HG02970 (cell line): ENCODE measurements at regions not wholly inside any gene's neighbourhood (a gene's known extent, or its start where the extent isn't known, plus 50 kb on each side); places are given as distances from the start of the nearest gene placed in this dataset.
"Not testable (repeated sequence)": the region's sequence is repeated elsewhere in the genome, so short reads cannot be mapped to it uniquely, and the experiment has no call there.

Source experiments
- ATAC-seq: cut with Tn5 transposase; IDR thresholded peaks from one replicate; pipeline ENCODE4 v1.9.1; 2021; ENCODE audit warnings: mild to moderate bottlenecking, moderate library complexity, moderate number of reproducible peaks; ENCODE audit not compliant: unreplicated experiment, low FRiP score

DNA sequence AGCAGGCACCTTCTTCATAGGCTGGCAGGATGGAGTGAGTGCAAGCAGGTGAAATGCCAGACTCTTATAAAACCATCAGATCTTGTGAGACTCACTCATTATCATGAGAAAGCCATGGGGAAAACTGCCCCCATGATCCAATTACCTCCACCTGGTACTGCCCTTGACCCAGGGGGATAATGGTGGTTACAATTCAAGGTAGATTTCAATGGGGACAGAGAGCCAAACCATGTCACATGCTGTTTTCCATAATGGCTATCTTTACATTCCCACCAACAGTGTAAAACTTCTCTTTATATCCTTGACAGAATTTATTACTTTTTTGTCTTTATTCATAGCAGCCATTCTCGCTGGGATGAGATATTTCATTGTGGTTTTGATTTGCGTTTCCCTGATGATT lies 663.0 kb upstream of the AGA start:
- no peak for ATAC-seq

DNA sequence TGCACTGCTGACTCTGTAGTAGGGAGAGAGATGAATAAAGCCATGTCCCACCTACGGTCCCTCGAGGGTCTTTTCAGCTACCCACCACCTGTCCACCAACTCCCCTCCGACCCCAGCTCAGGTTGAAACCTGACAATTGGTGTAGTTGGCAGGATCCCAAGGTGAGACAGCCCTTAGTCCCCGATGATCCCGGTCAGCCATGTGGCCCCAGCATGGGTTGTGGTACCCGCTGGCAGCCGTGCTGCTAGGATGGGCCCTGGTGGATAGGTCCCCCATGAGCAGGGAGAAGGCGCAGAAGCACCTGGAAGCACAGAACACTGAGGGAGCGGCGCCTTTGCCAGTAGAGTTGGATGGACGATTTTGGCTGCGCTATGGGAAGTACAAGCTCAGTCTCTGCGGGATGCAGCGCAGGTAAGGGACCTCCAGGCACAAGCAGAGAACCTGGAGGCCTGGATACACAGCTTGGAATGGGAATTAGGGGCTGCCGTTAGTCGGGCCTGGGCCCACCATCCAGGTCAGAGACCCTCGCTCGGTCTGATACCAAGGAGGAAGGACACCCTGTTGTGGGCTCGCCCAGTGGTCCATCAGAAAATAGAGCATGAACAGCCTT lies 694.6 kb upstream of the AGA start:
- ATAC-seq: no peak

DNA sequence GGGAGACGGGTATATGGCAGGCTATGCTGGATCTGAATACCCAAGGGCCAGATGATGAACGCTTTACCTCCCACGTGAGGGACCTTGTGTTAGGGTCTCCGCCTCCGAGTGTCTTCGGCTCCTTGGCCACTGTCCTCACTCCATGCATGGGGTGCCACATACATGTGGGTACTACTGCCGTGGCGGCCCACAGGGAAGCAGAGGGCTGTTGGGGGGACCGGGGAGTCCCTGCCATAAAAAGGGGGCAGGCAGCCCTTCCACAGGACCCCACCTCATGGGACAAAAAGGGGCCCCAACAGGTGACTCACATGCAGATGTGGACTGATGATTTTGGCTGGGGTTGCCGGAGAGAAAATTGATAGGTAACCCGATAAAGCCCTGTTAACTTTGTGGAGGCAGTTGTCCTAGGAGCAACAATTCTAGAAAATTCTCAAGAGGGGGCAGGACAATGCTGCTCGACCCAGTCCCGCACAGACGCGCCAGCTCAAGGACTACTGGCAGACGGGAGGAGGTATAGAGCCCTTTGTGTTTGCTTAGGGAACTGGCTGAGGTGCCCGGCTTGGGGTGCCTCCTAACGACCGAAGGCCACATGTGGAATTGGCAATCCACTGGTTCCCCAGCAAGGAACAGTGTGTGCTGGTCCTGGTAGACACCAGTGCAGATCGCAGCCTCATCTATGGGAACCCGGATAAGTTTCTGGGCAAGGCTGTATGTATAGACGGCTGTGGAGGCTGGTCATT lies 695.7 kb upstream of the AGA start:
- no peak for ATAC-seq

DNA sequence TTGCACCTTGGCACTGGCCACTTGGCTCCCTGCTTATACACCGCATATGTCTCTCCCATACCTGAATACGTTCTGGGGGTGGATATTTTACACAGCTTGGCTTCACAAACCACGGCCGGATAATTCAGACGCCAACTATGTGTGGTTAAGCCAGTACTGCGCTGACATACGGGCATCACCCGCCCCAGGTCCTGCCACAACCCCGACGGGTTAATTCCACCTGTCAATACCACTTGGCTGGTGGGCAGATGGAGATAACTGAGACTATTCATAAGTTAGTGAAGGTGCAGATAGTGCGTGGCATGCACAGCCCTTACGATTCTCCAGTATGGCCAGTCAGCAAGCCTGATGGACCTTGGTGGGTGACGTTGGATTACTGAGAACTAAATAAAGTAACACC lies 696.3 kb upstream of the AGA start:
- ATAC-seq: no peak

DNA sequence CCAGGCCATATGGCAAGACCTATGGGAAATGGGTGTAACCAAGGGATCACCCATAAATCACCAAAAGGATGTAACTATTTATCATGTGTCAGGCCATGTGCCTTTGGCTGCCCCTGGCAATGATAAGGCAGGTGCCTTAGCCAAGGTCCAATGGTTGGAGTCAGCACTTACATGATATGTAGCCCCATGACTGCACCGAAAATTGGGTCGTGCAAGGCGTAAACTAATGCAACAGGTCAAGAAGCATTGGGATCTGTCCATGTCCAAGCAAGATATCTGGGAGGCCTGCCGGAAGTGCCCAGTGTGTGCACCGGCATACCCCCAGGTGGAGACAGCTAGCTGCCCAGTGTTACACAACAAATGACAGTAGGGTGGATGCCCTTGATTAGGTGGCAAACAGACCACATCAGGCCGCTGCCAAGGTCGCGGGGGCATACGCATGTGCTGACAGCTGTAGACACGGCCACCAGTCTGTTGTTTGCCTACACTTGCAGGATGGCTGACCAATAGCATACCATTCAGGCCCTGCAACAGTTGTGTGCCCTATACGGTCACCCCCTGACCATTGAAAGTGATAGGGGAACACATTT lies 698.2 kb upstream of the AGA start:
- ATAC-seq: no peak

DNA sequence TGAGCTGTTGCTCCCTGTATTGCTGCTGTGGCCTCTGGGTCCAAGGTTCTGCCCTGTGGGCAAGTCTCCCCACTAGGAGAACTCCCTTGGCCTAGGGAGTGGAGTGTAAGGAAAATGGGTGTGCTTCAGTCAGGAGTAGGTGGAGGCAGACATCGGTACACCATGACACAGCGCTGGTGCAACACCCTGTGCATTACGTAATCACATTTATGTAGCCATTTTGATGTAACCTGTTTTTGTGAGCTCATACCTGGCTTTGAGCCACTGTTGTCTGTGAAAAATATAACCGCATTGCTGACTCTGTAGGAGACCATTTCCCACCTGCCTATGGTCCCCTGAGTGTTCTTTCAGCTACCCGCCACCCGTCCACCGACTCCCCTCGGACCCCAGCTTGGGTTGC lies 700.5 kb upstream of the AGA start:
- no peak for ATAC-seq

DNA sequence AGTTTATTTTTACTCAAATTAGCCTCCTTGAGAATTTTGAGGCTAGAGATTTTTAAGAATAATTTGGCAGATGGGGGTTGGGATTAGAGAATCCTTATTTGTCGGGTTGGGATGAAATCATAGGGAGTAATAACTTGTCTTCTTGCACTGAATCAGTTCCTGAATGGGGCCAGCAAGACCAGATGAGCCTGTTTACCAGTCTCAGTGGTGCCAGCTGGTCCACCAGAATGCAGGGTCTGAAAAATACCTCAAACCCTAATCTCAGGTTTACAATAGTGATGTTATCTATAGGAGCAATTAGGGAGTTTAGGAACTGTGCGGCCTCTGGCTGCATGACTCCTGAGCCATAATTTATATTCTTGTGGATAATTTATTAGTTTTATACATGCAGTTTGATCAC lies 705.9 kb upstream of the AGA start:
- ATAC-seq: no peak

DNA sequence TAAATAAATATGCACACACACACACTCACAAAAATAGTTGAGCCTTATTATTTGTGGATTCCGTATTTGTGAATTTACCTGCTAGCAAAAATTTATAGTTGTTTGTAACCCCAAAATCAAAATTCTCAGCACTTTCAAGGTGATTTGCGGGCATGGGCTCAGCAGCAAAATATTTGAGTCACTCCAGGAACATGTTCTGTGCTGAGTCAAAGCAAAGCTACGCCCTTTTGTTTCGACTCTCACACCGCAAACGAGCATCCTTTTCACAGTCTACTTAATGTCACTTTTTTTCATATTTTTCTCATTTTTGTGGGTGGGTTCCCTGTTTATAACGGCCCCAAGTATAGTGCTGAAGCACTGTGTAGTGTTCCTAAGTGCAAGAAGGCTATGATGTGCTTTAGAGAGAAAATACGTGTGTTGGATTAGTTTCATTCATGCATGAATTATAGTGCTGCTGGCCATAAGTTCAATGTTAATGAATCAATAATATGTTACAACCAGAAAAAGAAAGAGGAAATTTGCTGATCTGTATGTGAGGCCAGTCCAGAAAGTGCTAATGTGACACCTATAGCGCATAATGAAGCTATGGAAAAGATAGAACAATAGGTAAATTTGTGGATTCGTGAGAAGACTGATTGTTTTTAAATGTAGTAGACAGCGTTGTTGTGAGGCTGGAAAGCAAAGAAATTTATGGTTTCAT lies 723.2 kb upstream of the AGA start:
- no peak for ATAC-seq

DNA sequence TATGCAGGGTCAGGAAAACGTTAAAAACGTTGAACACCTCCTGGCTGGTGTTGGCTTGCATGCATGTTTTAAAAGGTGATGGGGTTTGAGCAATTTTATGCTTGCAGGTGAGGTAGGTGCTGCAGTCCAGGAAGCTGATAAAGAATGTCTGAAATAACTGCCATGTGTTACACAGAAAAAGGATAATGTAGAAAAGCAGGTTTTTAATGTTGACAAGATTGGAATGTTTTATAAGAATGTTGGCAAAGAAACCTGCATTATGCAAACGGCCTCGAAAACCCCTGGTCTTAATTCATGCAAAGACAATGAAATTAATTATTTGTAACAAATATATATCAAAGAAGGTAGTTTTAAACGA lies 723.7 kb upstream of the AGA start:
- no peak for ATAC-seq

DNA sequence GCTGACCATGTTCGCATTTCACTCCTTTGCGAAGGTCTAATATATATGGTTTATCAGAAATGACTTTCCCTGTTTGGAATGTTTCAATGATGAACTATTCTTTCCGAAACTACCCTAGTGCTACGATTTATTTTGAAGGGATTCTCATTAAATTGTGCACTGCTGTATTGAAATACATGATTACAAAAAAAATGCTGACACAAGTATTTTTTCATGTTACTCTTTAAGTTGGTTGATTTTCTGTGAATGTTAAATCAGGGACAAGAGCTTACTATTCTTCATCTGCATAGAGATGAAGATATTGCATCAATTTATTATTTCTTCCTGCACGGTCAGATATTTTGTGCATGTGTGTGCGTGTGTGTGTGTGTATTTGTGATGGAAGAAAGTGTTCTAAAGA lies 731.5 kb upstream of the AGA start:
- ATAC-seq: no peak

DNA sequence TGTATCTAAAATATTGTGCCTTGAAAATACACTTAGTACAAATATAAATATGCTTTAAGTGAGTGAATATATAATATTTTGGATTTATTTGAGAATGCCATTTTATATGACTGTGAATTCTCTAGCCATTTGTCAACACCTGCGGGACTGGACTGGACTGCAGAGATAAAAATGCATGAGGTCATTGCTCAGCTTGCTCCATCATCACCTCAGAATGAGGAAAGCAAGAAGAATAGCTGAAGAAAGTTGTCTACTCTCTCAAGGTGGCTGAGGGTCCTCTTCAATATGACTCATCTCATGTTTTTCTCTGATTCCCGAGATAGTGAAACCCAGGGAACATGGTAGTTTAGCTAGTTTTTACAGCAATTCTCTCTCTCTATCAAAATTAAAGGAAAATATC lies 732.5 kb upstream of the AGA start:
- no peak for ATAC-seq

DNA sequence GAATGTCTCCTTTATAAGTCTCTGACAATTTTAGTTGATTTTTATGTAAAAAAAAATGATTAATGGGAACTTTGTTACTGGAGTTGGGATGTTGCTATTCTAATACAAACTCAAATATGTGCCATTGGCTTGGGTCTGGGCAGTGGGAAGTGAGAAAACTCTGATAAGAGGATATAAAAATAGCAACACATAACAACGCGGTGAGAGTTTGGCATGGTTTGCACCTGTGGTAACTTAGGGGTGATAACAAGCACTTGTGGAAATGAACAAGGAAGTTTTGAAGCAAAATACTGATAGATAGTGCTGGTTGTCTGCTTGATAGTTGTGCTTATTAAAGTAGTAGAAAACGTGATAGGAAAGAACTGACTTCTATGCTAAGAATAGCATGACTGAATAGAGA lies 743.3 kb upstream of the AGA start:
- no peak for ATAC-seq

DNA sequence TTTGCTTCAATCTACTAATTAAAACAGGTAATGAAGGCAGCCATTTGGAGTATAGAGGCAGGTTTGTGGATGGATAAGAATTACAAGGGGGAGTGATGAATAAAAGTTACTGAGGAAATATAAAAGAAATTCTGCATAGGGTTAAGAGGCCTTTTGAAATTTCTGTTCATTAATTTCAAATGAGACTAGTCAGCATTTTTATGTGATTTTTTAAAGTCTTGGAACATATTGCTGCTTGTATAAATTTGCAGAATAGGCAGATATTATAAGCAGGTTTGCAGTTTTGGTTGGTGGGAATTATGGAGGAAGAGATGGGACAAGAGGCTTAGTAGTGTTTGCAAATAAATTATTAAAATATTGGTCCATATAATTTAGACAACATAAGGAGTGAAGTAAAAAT lies 750.4 kb upstream of the AGA start:
- ATAC-seq: no peak

DNA sequence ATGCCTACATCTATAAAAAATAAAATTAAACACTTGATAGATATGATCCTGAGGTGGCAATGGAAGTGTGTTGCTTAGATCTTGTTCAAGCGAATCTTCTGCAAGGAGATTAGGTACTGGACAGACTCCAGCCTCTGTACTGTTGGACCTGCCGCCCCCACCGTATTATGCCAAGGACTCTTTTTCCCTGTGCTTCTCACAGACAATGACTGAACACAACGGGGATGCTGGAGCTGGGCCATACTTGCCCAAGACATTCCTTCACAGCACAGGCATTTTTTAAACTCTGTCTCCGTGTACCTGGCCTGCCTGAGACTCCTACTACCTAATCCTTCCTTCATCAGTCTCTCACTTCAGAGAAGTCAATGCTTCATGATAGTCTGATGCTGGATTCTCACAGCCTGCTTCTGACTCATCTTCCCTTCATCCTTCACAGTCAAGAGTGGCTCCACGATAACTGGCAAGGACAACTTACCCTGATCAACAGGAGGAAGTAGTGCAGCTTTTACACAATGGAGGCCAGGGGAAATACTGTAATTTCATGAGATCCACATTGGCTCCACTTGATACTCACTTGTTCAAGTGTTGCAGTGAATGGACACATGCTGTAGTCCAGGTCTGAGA lies 754.6 kb upstream of the AGA start:
- ATAC-seq: no peak

DNA sequence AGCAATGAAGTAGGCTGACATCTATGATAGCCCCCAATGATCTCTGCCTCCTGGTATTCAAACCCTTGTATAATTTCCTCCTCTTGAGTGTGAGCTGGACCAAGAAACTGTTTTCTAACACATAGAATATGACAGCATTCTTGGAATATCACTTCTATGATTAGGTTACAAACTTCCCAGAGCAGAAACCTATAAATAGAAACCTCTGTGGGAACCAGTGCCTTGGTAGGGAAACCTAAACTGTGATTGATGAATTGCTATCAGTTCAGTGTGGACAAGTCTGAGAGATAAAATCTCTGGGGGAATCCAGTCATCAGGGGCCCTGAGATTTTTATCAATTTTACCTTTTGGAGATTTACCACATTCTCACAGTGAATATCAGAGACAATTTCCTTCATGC lies 756.5 kb upstream of the AGA start:
- ATAC-seq: no peak

DNA sequence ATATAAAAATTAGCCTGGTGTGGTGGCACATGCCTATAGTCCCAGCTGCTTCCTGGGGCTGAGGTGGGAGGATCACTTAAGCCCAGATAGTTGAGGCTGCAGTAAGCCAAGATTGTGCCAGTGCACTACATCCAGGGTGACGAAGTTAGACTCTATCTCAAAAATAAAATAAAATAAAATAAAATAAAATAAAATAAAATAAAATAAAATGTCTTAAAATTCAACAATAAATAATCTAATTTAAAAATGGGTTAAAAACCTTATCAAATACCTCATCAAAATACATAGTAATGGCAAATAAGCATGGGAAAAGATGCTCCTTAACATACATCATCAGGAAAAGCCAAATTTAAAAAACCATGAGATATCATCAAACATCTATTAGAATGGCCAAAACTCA lies 760.2 kb upstream of the AGA start:
- no peak for ATAC-seq

DNA sequence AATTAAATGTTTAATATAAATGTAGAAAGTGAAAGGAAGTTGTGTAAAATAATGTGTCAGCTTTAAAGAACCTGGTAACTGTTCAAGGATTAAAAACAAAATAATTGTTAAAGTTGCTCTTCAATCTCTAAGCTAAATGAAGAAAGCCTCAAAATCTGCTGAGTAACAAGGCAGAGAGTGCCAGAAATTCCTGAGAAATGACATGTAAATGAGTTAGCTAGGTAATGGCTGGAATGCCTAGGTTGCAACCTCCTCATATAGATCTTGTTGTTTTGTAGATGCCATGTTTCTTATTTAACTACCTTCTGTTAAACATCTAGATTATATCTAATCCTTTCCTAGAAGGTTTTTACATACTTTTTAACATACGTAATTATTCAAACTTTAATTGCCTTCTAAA lies 763.6 kb upstream of the AGA start:
- no peak for ATAC-seq

DNA sequence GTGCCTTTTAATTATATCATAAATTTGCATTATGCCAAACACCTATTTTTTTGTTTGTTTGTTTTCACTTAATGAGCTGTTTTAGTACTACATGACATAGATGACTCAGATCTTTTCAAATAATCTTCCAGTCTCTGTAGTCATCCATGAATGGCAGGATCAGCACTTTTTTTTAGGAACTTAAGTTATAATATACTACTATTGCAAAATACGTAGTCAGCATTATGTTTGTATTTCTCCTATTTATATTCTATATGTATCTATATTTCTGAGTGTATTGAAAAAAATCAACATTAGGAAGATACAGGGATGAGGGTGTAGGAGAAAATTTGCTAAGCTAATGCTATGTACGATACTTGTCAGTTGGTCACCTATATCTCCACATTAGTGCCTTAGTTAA lies 773.1 kb upstream of the AGA start:
- ATAC-seq: no peak

DNA sequence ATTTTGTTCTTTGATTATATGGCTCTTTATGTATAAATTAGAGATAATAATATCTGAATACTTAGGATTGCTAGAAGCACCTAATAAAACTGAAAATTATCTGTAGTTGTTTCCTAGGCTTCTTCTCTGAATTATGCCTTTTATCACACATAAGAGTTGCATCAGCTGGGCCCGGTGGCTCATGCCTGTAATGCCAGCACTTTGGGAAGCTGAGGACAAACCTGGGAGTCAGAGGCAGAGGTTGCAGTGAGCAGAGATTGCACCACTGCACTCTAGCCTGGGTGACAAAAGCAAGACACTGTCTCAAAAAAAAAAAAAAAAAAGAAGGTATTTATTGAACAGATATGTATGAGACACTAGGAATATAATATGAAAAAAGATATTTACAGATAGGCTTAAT lies 773.5 kb upstream of the AGA start:
- no peak for ATAC-seq

DNA sequence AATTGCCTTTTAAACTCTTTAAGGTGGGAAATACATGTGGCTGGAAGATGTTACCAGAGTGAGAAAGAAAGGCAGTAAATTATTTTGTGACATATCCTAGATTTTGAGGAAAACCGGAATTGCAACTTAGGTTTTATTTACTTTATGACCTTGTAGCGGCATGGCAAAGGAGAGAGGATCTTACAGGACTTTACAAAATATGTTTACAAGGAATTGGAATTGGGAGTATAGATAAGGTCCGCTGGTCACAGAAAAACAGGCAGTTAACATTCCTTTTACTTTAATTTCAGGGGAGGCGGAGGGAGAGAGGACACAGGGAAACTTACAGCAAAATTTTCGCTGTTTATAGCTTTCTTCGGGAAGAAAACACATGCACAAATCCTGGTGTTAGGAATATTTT lies 784.2 kb upstream of the AGA start:
- not testable (repeated sequence) for ATAC-seq

DNA sequence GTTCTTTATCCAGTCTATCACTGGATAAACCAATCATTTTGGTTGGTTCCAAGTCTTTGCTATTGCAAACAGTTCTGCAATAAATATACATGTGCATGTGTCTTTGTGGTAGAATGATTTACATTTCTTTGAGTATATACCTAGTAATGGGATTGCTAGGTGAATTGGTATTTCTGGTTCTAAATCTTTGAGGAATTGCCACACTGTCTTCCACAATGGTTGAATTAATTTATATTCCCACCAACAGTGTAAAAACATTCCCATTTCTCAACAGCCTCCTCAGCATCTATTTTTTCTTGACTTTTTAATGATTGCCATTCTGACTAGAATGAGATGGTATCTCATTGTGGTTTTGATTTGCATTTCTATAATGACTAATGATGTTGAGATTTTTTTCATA lies 791.7 kb upstream of the AGA start:
- ATAC-seq: no peak
